ENCODE measurements at regions not wholly inside any gene's neighbourhood (a gene's known extent, or its start where the extent isn't known, plus 50 kb on each side); places are given as distances from the start of the nearest gene placed in this dataset.

- Histone ChIP-seq H3K27me3 (no peaks in the 10 kb centered on the region), H3K36me3 (replicated peaks; ENCODE audit: insufficient read depth, low read depth) (no peaks in the 10 kb centered on the region), H3K4me2 (no peak overlapping the region), H3K79me2 (no peaks in the 10 kb centered on the region), H3K9me2 (replicated peaks; ENCODE audit: insufficient read depth) (no peaks in the 10 kb centered on the region), H3K4me1 (ENCODE audit: insufficient read depth) (no peaks in the 10 kb centered on the region), H3K4me3 (no peak overlapping the region), H3K27ac (no peak overlapping the region), H3K9me3 (ENCODE audit: low read depth) (no peaks in the 10 kb centered on the region), H2AFZ (no peak overlapping the region), H4K20me1 (ENCODE audit: insufficient read depth, poor library complexity, severe bottlenecking) (no peaks in the 10 kb centered on the region)
- WGBS (ENCODE audit: low lambda C conversion rate, missing lambda C conversion rate): 90% methylated on average over 1 of the region's 1 CpG
- no peak for TF ChIP-seq CTCF (IDR thresholded peaks at IDR 0.05; ENCODE audit: poor library complexity)
- no peak for TF ChIP-seq EZH2phosphoT487 (IDR thresholded peaks at IDR 0.05; ENCODE audit: low read depth, severe bottlenecking, unreplicated experiment)
- no peak for TF ChIP-seq EZH2 (IDR thresholded peaks at IDR 0.05; ENCODE audit: borderline replicate concordance)
- no peak for DNase-seq (ENCODE audit: low spot score)
These were observed 51.9 kb upstream of the TMC3 start for GRCh38 chr15:81425905-81426304.

Data from hepatocyte (in vitro differentiated cells).